Astrocyte (in vitro differentiated cells and primary cell): ENCODE measurements at regions not wholly inside any gene's neighbourhood (a gene's known extent, or its start where the extent isn't known, plus 50 kb on each side); places are given as distances from the start of the nearest gene placed in this dataset.

Source experiments
- EZH2 ChIP-seq: IDR thresholded peaks from 2 replicates; pipeline ENCODE4 v1.6.1; 2012; ENCODE audit warnings: mild to moderate bottlenecking, low read length, inconsistent platforms; ENCODE audit not compliant: insufficient read depth
- TF ChIP-seq, protein P1 (sequence below): IDR thresholded peaks from 2 replicates; pipeline ENCODE4 v1.5.1; 2011; ENCODE audit warnings: low read depth, mild to moderate bottlenecking, inconsistent platforms, low read length, moderate library complexity; ENCODE audit not compliant: insufficient read depth

DNA sequence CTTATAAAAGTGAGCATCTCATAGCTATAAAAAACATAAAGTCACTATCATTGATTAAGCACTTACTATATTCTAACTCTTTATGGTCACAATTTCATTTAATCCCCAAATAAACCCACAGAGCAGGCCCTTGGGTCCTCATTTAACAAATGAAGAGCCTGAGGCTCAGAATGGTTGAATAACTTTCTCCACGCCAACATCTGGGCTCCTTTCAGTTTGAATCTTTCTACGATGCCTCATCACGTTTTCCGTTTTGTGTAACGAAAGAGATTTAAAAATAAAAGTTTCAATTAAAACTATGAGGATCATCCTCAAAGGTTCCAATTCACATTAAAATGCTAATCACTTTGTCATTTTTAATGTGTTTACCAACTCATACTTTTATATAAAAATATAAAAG lies 74.2 kb upstream of the ADAMTS18 start:
- TF ChIP-seq, protein P1, sequence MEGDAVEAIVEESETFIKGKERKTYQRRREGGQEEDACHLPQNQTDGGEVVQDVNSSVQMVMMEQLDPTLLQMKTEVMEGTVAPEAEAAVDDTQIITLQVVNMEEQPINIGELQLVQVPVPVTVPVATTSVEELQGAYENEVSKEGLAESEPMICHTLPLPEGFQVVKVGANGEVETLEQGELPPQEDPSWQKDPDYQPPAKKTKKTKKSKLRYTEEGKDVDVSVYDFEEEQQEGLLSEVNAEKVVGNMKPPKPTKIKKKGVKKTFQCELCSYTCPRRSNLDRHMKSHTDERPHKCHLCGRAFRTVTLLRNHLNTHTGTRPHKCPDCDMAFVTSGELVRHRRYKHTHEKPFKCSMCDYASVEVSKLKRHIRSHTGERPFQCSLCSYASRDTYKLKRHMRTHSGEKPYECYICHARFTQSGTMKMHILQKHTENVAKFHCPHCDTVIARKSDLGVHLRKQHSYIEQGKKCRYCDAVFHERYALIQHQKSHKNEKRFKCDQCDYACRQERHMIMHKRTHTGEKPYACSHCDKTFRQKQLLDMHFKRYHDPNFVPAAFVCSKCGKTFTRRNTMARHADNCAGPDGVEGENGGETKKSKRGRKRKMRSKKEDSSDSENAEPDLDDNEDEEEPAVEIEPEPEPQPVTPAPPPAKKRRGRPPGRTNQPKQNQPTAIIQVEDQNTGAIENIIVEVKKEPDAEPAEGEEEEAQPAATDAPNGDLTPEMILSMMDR, result no peak
- TF ChIP-seq EZH2, result no peak
